SH-SY5Y (cell line): ENCODE measurements at regions not wholly inside any gene's neighbourhood (a gene's known extent, or its start where the extent isn't known, plus 50 kb on each side); places are given as distances from the start of the nearest gene placed in this dataset.

ENCODE experiments used
- GATA2 ChIP-seq: IDR thresholded peaks from 2 replicates; pipeline ENCODE4 v1.6.1; 2011; ENCODE audit warnings: mild to moderate bottlenecking, low read depth, low read length
- GATA3 ChIP-seq: IDR thresholded peaks from 2 replicates; pipeline ENCODE4 v1.6.1; 2011; ENCODE audit warnings: low read depth, mild to moderate bottlenecking, low read length, moderate library complexity

- no peak for TF ChIP-seq GATA2
- no peak for TF ChIP-seq GATA3
These were observed 346.1 kb upstream of the SMIM21 start for GRCh38 chr18:75773618-75774017.
